Erythroblast (primary cell): ENCODE measurements at regions not wholly inside any gene's neighbourhood (a gene's known extent, or its start where the extent isn't known, plus 50 kb on each side); places are given as distances from the start of the nearest gene placed in this dataset.

Experiments
- DNase-seq, 2 experiments: peaks; one replicate each; lab custom pipeline; 2025; lab: John Stamatoyannopoulos, UW
- GATA1 ChIP-seq: IDR thresholded peaks from 2 replicates; pipeline ENCODE4 v1.6.1; 2011; ENCODE audit warnings: low read depth, mild to moderate bottlenecking, control low read depth, low read length, moderate library complexity
- POLR2A ChIP-seq: IDR thresholded peaks from 2 replicates; pipeline ENCODE4 v1.6.1; 2011; ENCODE audit warnings: mild to moderate bottlenecking, low read length

DNA sequence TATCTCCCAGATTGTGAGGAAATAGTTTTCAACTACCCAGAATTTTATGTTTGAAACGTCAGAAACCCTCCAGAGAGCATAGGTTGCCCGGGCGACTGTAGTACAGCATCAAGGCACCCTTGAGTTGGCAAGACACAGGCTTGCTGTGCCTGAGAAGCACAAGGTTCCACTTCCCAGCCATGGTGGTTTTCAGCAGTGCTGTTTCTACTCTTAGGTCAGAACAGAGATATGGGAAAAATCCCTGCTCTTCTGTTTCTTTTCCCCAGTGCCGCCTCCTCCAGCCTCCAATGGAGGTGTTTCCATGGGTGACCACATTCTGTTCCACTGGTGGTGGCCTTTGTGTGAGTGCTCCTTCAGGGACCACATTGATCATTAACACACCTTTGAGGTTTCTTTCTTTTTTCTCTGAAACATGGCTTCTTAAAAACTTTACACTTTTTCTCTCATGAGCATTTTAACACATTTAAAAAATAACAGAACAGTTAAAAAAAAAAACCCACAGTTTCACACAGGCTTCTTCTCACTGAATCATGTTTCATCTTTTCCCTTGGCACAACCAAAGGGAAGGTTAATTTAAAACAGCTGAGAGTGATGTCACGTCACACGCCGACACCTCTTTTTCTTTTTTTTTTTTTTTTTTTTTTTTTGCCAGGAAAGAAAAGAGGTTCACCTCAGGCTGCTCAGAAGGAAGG lies 229.3 kb upstream of the HDAC4 start:
- no peak for DNase-seq

GRCh38 chr2:239626961-239627592 lies 226.3 kb upstream of the HDAC4 start:
- DNase-seq: no peak
- TF ChIP-seq POLR2A: no peak
- no peak for TF ChIP-seq GATA1

More for the DNA sequence above, 229.3 kb upstream of the HDAC4 start:
- TF ChIP-seq GATA1: no peak
- TF ChIP-seq POLR2A: no peak

DNA sequence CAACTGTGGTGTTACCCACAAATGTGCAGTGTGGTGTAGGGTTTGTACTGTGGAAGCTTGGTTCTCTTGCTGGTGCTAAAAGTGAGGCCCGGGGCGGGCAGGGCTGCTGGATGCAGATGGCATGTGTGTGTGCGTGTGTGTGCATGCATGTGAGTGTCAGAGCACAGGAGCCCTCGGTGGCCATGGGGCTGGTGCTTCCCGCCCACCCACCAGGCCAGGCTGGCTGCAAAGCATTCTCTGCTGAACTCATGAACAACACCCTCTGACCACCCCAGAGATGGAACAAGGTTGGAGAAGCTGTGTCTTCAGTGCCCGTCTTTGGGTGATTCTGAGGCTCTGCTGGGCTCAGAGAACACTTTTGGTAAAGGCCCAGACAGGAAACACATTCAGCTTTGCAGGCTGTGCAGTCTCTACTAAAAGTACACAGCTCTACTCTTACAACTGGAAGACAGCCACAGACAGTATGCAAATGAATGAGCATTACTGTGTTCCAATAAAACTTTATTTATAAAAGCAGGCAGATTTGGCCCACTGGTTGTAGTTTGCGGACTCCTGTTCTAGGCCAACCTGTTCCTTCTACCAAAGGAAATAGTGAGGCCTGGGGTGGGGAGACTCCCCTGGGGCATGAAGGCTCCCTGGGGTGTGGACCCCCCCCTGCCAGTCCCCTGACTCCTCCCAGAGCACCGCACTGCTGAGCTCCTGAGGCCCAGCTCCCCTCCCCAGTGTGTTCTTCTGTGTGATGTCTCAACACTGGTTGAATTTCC lies 225.3 kb upstream of the HDAC4 start:
- TF ChIP-seq POLR2A (no peak), GATA1 (no peak)
- no peak for DNase-seq

DNA sequence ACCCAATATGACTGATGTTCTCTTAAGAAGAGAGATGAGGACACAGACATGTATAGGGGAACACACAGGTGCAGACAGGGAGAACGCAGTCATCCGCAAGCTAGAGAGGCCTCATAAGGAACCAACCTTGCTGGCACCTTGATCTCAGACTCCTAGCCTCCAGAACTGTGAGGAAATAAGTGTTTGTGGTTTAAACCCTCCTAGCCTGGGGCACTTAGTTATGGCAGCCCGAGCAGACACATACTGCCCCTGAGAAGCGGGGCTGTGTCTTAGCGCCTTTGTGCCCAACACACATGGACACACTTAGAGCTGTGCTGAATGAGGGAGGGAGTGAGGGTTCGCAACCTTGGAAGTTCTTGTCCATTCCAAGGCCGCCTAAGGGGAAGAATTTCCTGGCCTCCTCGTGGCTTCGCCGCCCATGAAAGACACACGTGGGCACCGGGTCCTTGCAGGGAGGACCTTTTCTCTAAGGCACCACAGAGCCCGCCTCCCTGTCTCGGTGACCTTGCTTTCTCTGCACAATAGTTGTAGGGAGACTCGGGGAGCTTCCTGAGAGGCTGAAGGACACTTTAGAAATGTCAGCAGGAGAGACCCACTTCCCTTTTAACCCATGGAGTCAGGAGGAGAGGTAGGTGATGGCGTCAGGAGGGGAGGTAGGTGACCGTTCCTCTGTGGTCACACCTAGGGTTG lies 224.5 kb upstream of the HDAC4 start:
- DNase-seq: no peak
- TF ChIP-seq GATA1 (no peak), POLR2A (no peak)

GRCh38 chr2:239621611-239622010 lies 220.8 kb upstream of the HDAC4 start:
- DNase-seq: no peak
- TF ChIP-seq GATA1 (no peak), POLR2A (no peak)

- no peak for TF ChIP-seq GATA1
- TF ChIP-seq POLR2A: no peak
- DNase-seq: no peak
Measured at GRCh38 chr2:239619369-239619768, 218.5 kb upstream of the HDAC4 start.

GRCh38 chr2:239616729-239617128 lies 215.9 kb upstream of the HDAC4 start:
- DNase-seq: no peak
- TF ChIP-seq POLR2A (no peak), GATA1 (no peak)

DNA sequence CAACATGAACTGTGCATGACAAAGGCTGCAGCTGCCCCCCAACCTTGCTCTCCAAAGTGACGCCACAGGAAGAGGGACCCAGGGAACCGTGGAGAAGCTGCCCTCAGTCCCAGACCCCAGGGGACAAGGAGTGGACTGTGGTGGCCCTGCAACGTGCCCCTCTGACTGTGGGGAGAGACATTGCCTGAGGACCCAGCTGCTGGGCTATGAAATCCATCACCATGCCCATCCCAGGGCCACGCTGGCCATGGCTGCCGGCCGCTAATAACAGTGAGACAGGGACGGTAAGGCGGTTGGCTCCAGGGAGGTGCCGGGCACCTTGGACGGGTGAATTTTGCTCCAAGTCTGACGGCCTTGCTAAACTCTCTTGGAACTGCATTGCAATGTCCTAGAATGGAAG lies 211.3 kb upstream of the HDAC4 start:
- no peak for DNase-seq
- TF ChIP-seq POLR2A: no peak
- TF ChIP-seq GATA1: no peak

- DNase-seq: no peak
- TF ChIP-seq GATA1 (no peak), POLR2A (no peak)
Measured at GRCh38 chr2:239611222-239611795, 210.5 kb upstream of the HDAC4 start.

- no peak for TF ChIP-seq GATA1
- no peak for TF ChIP-seq POLR2A
- DNase-seq: no peak
Measured at GRCh38 chr2:239610457-239611221, 209.8 kb upstream of the HDAC4 start.

DNA sequence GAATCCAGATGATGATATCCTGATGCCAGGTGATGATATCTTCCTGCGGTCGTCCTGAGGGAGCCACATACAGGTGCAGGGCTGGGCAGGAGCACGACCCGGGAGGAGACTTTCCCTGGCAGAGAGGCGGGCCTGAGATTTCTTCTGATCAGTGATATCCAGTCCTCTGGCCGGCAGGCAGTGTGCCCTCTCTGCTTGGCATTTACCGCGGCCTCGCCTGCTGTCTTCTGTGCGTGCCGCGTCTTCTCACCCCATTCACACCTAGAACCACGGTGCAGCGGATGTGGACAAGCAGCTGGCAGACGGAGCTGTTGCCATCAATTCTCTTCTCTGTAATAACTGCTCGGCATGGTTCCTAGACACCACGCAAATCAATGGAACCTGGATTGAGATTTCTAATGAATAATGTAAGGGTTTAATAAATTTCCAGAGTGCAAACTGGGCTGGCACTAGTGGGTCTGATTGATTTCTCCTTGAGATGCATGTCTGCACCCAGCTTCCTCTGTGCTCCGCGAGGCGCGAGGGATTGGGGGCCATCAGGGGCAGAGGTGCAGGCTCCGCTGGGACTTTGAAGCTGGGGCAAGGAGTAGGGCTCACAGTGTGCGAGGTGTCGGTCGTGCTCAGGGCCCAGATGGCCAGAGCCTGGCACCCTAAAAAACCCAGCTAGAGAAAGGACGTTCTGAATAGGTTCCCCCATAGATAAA lies 208.9 kb upstream of the HDAC4 start:
- DNase-seq: no peak

GRCh38 chr2:239609162-239609561 lies 208.3 kb upstream of the HDAC4 start:
- DNase-seq: no peak
- TF ChIP-seq POLR2A: no peak
- no peak for TF ChIP-seq GATA1

More for the DNA sequence above, 208.9 kb upstream of the HDAC4 start:
- TF ChIP-seq GATA1 (no peak), POLR2A (no peak)

DNA sequence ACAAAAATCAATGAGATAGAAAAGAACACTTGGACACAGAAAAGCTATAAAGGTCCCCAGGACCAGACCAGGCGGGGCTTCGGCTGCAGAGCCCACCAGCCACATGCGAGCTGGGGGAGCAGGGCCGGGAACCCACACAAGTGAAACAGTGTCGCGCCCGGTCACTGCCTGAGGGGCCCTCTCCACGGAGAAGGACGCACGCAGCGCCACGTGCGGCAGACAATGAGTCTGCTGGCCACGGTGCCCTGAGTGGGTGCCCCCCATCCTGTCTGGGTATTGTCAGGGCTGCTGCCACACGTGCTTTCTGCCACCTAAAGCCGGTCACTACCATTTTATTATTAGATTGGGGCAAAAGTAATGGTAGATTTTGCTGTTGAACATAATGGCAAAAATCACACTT lies 207.9 kb upstream of the HDAC4 start:
- no peak for DNase-seq
- no peak for TF ChIP-seq POLR2A
- TF ChIP-seq GATA1: no peak
